Type B pancreatic cell (in vitro differentiated cells): ENCODE measurements at regions not wholly inside any gene's neighbourhood (a gene's known extent, or its start where the extent isn't known, plus 50 kb on each side); places are given as distances from the start of the nearest gene placed in this dataset.

Experiments
- DNase-seq: peaks from one replicate; pipeline ENCODE4 v3.0.0; 2021; ENCODE audit warnings: mixed read lengths; ENCODE audit not compliant: unreplicated experiment; ENCODE audit errors: extremely low spot score
- H3K27ac Mint-ChIP-seq: 2 replicates; pipeline ENCODE4 v1.8.0; 2021; ENCODE audit warnings: mild to moderate bottlenecking, mixed read lengths
- H3K27me3 Mint-ChIP-seq: 2 replicates; pipeline ENCODE4 v1.8.0; 2021; ENCODE audit warnings: mixed read lengths
- H3K36me3 Mint-ChIP-seq: 2 replicates; pipeline ENCODE4 v1.8.0; 2021; ENCODE audit warnings: mixed read lengths
- H3K4me1 Mint-ChIP-seq: one replicate; pipeline ENCODE4 v1.8.0; 2021; ENCODE audit warnings: mixed read lengths; ENCODE audit not compliant: unreplicated experiment
- H3K4me3 Mint-ChIP-seq: 2 replicates; pipeline ENCODE4 v1.8.0; 2021; ENCODE audit warnings: mild to moderate bottlenecking, mixed read lengths
- H3K9me3 Mint-ChIP-seq: 2 replicates; pipeline ENCODE4 v1.8.0; 2021; ENCODE audit warnings: mixed read lengths
- CTCF ChIP-seq: fragments of 200-600 bp; sonication (generic); conservative IDR thresholded peaks from 2 replicates; pipeline ENCODE4 v1.5.0; 2021; ENCODE audit warnings: antibody characterized with exemption, mild to moderate bottlenecking

- no peak for TF ChIP-seq CTCF
- H3K36me3 Mint-ChIP-seq, result no peaks in the 10 kb centered on the region
- DNase-seq, result no peak
- no peak overlapping the region for H3K4me3 Mint-ChIP-seq
- H3K27me3 Mint-ChIP-seq, result no peaks in the 10 kb centered on the region
- no peaks in the 10 kb centered on the region for H3K4me1 Mint-ChIP-seq
- no peak overlapping the region for H3K27ac Mint-ChIP-seq
- peaks cover 13% of the 10 kb centered on the region for H3K9me3 Mint-ChIP-seq
Measured at GRCh38 chr5:68818057-68818695, 275.6 kb upstream of the SLC30A5 start.

GRCh38 chr5:68818870-68819269, 274.9 kb upstream of the SLC30A5 start:
- H3K36me3 Mint-ChIP-seq, result no peaks in the 10 kb centered on the region
- no peaks in the 10 kb centered on the region for H3K4me1 Mint-ChIP-seq
- no peak for TF ChIP-seq CTCF
- peaks cover 13% of the 10 kb centered on the region for H3K9me3 Mint-ChIP-seq
- no peak overlapping the region for H3K4me3 Mint-ChIP-seq
- H3K27me3 Mint-ChIP-seq, result no peaks in the 10 kb centered on the region
- no peak overlapping the region for H3K27ac Mint-ChIP-seq
- DNase-seq, result no peak

GRCh38 chr5:68821056-68821455, 272.8 kb upstream of the SLC30A5 start:
- TF ChIP-seq CTCF, result no peak
- Mint-ChIP-seq H3K27me3 (no peaks in the 10 kb centered on the region), H3K36me3 (no peaks in the 10 kb centered on the region), H3K27ac (no peak overlapping the region), H3K4me1 (no peaks in the 10 kb centered on the region), H3K9me3 (peaks cover 6% of the 10 kb centered on the region), H3K4me3 (no peak overlapping the region)
- DNase-seq, result no peak

GRCh38 chr5:68822796-68823195, 271.0 kb upstream of the SLC30A5 start:
- no peaks in the 10 kb centered on the region for H3K36me3 Mint-ChIP-seq
- no peak overlapping the region for H3K4me3 Mint-ChIP-seq
- no peak for DNase-seq
- no peak overlapping the region for H3K27ac Mint-ChIP-seq
- H3K4me1 Mint-ChIP-seq, result no peaks in the 10 kb centered on the region
- H3K27me3 Mint-ChIP-seq, result no peaks in the 10 kb centered on the region
- H3K9me3 Mint-ChIP-seq, result peaks cover 6% of the 10 kb centered on the region
- no peak for TF ChIP-seq CTCF

- H3K27ac Mint-ChIP-seq, result no peak overlapping the region
- no peak for DNase-seq
- H3K9me3 Mint-ChIP-seq, result peaks cover 6% of the 10 kb centered on the region
- no peak for TF ChIP-seq CTCF
- H3K4me1 Mint-ChIP-seq, result no peaks in the 10 kb centered on the region
- no peaks in the 10 kb centered on the region for H3K36me3 Mint-ChIP-seq
- H3K4me3 Mint-ChIP-seq, result no peak overlapping the region
- no peaks in the 10 kb centered on the region for H3K27me3 Mint-ChIP-seq
Measured at GRCh38 chr5:68823301-68823700, 270.5 kb upstream of the SLC30A5 start.
